H1 (cell line): ENCODE measurements at regions not wholly inside any gene's neighbourhood (a gene's known extent, or its start where the extent isn't known, plus 50 kb on each side); places are given as distances from the start of the nearest gene placed in this dataset.

Experiments
- CEBPB ChIP-seq: IDR thresholded peaks from 2 replicates; pipeline ENCODE4 v1.6.1; 2012; ENCODE audit warnings: low read depth, low read length
- CHD2 ChIP-seq: IDR thresholded peaks from 2 replicates; pipeline ENCODE4 v1.6.1; 2012; ENCODE audit warnings: low read length, improper control_type of control experiment
- NRF1 ChIP-seq: IDR thresholded peaks from 2 replicates; pipeline ENCODE4 v1.6.1; 2011; ENCODE audit warnings: mild to moderate bottlenecking, low read depth, low read length, improper control_type of control experiment
- SIRT6 ChIP-seq: IDR thresholded peaks from one replicate; pipeline ENCODE4 v1.7.1; 2012; ENCODE audit warnings: low read length, inconsistent platforms
- SP2 ChIP-seq: IDR thresholded peaks from 2 replicates; pipeline ENCODE4 v1.6.1; 2012; ENCODE audit warnings: mild to moderate bottlenecking, low read length, inconsistent platforms

- TF ChIP-seq NRF1 (no peak), SP2 (no peak), SIRT6 (no peak), CHD2 (no peak), CEBPB (no peak)
These were observed 249.2 kb upstream of the MARCKS start (continued) for GRCh38 chr6:113607821-113608545.
